GM18498 (cell line): ENCODE measurements at regions not wholly inside any gene's neighbourhood (a gene's known extent, or its start where the extent isn't known, plus 50 kb on each side); places are given as distances from the start of the nearest gene placed in this dataset.

Source experiments
- ATAC-seq: cut with Tn5 transposase; IDR thresholded peaks from one replicate; pipeline ENCODE4 v1.9.1; 2021; ENCODE audit warnings: mild to moderate bottlenecking, moderate library complexity; ENCODE audit not compliant: unreplicated experiment

GRCh38 chr4:24419181-24420034, 164.9 kb downstream of the DHX15 start:
- peak; percentile 90 for ATAC-seq

DNA sequence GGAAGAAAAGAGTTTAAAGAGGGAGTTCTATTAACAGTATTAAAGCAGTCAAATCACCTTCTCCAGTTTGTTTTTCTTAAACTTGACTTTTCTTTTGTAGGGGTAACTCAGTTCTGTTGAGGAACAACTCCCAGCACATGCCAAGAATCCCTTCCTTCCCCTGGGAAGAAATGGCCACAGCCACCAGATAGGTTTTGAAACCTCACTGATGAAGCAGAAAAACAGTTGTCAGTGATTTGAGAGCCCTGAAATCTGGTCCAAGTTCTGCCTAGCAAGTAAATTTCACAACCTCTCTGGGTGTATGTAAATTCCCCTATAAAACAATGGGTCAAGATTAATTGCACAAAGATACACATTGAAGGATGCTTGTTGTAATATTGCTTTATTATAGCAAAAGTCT, 167.1 kb downstream of the DHX15 start:
- no peak for ATAC-seq

DNA sequence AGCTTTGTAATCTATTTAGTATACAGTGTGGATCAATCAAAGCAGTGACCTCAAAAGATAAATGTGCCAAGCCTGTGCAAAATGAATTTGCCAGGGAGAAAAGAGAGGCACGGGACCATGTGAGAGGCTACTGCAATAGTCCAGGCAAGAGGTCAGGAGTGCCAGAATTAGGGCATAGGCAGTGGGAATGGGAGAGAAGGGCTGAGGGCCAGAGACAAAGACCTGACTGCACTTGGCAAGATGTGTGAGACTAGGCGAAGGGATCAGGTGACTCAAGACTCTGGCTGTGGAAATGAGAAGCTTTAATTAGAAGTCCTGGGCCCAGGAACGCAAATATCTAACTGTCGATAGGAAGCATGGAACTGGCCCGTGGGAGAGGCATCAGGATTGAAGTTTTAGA, 168.1 kb downstream of the DHX15 start:
- ATAC-seq = no peak

- ATAC-seq = no peak
Observed at GRCh38 chr4:24413311-24413784, 171.0 kb downstream of the DHX15 start.

- no peak for ATAC-seq
Observed at GRCh38 chr4:24411806-24412205, 172.5 kb downstream of the DHX15 start.

DNA sequence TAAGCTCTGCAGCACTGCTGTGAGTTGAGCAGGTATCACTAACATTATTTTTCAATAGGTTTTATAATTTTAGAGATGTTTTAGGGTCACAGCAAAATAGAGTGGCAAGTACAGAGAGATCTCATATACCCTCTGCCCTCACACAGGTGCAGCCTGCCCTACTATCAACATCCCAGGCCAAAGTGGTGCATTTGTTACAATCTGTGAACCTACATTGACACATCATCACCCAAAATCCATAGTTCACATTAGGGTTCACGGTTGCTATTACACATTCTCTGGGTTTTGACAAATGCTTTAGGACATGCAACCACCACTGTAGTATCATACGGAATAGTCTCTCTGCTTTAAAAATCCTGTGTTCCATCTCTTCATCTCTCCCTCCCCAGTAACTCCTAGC, 173.1 kb downstream of the DHX15 start:
- ATAC-seq = no peak

- no peak for ATAC-seq
Observed at GRCh38 chr4:24408640-24409039, 175.7 kb downstream of the DHX15 start.

GRCh38 chr4:24405926-24406325, 178.4 kb downstream of the DHX15 start:
- ATAC-seq = no peak

DNA sequence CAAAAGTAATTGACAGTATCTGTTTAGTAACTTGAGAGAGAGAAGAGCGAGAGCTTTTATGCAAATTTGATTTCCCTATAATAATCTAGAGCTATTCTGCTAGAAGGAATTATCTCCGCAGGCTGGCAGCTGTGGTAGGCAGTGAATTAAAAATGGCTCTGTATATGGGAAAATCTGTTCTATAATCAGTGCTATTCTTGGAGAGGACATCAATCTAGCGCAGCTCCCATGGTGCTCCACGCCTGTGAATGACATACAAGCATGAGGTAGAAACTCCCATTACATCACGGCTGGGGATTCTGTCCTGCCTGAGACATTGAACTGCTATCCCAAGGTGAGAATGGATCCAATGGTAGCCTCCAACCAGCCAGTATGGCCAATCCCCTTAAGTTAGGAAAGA, 179.0 kb downstream of the DHX15 start:
- no peak for ATAC-seq

DNA sequence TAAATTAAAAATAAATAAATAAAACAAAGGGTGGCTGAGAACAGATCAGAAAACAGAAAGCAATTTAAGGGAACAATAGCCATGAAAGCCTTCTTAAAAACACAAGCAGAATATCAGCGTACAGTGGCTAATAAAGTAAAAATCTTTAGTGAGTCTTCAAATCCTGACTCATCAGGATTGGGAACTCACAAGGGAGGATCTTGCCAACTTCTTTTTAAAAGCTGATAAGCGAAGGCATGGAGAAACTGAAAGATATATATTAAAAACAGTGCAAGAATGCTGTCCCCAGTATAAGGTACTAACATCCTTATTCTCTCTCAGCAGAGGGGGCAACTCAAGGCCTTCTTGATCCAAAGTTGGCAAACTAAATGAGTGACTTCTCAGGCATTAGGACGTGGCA, 180.1 kb downstream of the DHX15 start:
- ATAC-seq = no peak

DNA sequence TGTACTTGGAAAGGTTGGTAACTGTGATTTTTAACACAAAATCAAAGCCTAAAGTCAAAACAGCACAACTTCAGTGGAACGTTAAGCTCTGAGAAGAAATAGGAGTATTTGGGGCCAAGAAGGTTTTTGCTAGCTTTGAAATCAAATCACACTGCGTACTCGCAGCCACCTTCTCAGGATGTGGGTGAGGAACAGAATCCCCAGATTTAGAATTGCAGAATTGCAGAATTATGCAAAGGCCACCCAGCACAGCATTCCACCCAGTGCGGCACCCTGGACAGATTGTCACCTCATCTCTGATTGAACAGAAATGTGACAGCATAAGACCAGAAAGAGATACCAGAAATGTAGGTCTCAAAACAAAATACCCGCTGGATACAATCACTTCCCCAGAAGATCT, 181.1 kb downstream of the DHX15 start:
- no peak for ATAC-seq

DNA sequence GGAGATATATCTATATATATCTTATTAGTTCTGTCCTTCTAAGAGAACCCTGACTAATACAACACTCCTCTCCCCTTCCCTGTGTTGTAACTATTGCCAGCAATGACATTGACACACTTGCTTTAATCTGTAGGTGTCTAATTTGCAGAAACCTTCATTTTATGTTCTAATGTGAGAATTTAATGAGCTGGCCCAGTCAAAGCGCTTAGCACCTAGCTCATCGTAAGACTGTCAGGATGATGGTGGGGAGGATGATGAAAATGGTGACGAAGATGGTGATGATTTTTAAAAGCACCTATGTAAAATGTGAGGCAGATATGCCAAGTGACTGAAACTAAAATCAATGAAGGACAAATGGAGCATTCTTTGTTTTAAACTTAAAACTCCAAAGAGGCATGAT, 183.8 kb downstream of the DHX15 start:
- no peak for ATAC-seq

GRCh38 chr4:24396988-24397387, 187.4 kb downstream of the DHX15 start:
- no peak for ATAC-seq

GRCh38 chr4:24395937-24396336, 188.4 kb downstream of the DHX15 start:
- ATAC-seq = no peak

DNA sequence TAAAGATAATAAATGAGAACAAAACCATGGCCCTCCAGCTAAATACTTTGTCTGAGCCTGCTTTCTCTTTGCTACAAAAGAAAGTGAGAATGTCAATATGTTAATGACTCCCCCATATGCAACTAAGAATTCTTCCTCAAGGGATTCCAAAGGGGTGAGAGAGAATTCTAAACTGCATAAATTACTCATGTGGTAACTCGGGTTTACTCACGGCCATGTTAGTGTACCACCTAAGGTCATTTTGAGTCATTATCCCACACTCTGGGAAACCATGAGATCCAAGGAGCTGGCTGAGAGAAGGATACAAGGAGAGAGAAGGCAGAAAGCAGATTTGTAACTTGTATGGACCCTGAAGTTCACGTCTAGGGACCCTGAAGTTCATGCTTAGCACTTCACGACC, 190.3 kb downstream of the DHX15 start:
- ATAC-seq = no peak

DNA sequence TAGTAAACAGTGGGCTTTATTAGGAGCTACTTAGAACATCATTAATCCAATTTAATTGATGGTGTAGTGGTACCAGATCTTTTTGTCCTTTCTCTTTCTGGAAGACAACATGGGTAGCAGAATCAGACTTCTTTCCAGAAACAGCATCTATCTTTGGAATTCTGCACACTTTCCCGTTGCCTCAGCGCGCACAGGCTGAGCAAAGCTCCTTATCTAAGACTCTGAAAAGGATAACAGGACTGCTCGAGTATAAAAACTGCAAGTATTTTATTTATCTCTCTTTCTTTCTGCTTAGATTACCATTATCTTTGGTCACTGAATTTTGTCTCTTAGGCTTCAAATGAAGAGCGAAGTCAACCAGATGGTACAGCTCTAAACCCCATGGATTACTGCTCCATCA, 191.7 kb downstream of the DHX15 start:
- ATAC-seq = no peak

GRCh38 chr4:24382381-24382780, 202.0 kb downstream of the DHX15 start:
- peak; percentile 98 for ATAC-seq

DNA sequence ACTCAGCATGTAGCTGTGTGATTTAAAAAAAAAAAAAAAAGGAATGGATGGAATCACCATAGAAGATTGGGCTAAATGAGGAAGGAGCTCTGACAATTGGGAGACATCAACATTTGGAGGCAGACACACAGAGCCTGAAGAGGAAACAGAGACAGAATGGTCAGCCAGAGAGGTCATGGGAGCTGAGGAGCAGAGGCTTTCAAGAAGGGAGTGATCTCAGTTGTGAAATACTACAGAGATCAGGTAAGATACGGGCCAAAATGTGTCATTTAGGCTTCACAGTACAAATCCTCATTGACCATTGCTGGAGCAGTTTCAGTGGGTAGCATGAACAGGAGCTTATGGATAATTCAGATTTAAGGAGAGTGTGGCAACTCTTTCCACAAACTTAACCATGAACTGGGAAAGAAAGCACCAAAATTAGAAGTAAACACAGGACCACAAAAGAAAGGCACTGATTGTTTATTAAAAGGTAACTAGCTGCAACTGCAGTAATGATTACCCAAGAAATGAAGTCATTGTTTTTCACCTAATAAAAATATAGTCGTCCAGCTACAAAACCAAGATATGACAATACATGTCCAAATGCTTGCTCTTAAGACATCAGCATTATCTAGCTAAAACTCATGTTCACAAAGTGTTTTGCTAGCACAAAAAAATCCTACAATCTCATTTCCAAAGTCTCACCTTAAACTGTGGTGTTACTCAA, 203.2 kb downstream of the DHX15 start:
- ATAC-seq = no peak

DNA sequence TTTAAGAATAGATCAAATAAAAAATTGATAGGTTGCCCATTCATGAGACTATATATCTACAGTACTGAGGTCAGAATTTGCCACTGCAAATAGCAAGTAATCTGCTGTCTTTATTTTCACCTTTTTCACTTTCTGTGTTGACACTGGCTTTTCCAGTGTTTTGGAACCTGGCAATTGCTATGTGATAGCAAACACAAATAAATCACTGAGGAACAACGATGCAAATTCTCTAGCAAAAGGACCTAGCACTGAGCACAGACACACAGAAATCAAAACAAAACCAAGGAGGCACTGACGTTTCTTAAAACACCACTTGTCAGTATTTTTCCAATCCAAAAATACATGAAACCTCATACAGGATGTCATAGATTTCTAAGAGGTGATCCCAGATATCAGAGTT, 210.7 kb downstream of the DHX15 start:
- no peak for ATAC-seq

DNA sequence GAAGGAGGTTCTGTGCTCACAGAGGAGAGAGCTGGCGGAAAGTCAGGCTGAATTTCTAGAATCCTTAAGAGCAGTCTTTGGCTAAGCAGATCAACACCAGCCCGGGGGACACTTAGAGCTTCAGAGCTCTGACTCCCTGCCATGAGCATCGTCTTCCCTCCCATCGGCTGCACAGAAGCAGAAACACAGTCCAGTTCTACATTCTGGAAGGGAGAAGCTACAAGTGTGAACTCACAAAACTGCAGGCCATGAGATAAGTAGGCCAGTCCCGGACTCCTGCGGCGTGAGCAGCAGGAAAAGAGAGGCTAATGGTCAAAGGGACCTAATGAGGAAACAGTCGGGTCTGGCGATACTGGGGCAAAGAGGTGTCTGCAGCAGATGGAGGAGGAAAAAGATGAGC, 211.5 kb downstream of the DHX15 start:
- ATAC-seq = no peak

DNA sequence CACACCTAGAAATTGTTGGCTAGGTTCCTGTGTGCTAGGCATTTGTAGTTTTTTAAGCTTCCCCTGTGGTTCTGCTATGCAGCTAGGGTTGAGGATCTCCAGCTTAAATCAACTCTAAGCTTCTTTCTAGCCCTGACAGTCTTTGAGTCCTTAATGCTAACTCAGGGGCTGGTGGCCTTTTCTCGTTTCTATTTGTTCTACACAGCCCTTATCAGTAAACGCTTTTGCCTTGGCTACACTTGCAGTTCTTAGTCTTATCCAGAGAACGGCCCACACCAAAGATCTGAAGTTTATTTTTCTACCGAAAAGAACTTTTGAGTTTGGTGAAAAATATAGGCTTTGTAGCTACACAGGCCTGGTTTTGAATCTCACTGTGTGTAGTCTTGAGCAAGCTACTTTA, 212.0 kb downstream of the DHX15 start:
- ATAC-seq = no peak

DNA sequence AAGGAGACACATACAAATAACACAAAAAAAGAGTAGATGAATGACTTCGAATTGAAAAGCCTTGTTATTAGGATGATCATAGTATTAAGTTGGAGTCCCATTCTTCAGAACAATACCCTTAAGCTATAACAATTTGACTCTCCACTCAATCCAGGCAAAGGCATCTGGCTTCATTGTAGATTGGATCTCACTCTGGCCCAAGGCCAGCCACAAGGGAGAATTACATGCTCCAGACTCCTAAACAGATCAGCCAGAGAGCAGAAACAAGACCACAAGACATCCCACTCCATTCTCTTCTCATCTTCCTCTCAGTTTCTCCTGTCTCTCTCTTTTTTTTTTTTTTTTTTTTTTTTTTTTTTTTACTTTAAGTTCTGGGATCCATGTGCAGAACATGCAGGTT, 213.9 kb downstream of the DHX15 start:
- no peak for ATAC-seq
